Upper lobe of right lung (tissue), 1 donor: ENCODE measurements at regions not wholly inside any gene's neighbourhood (a gene's known extent, or its start where the extent isn't known, plus 50 kb on each side); places are given as distances from the start of the nearest gene placed in this dataset.

Source experiments
- ATAC-seq: fragments of 200-7000 bp; cut with Tn5 transposase; one replicate; pipeline ENCODE4 v1.9.1; 2020; ENCODE audit warnings: mild to moderate bottlenecking, moderate library complexity
- DNase-seq: peaks from one replicate; pipeline ENCODE4 v3.0.0-alpha.2; 2020
- H3K27ac ChIP-seq: fragments of 200-600 bp; one replicate; pipeline ENCODE4 v1.8.0; 2022
- H3K27me3 ChIP-seq: fragments of 200-600 bp; one replicate; pipeline ENCODE4 v1.8.0; 2022; ENCODE audit warnings: mild to moderate bottlenecking
- H3K36me3 ChIP-seq: fragments of 200-600 bp; one replicate; pipeline ENCODE4 v1.8.0; 2022
- H3K4me1 ChIP-seq: fragments of 200-600 bp; one replicate; pipeline ENCODE4 v1.8.0; 2022
- H3K4me3 ChIP-seq: fragments of 200-600 bp; one replicate; pipeline ENCODE4 v1.8.0; 2022; ENCODE audit warnings: mild to moderate bottlenecking
- H3K9me3 ChIP-seq: fragments of 200-600 bp; one replicate; pipeline ENCODE4 v1.8.0; 2022
- CTCF ChIP-seq: fragments of 200-600 bp; IDR thresholded peaks from one replicate; pipeline ENCODE4 v1.8.0; 2022; ENCODE audit warnings: antibody characterized with exemption
- intact Hi-C: fragments of 100-400 bp; cut with DNase I; formaldehyde crosslinking; loops from one replicate; pipeline ENCODE4 v1.11.0; 2022
- donor health status: DM: no; HTN: yes; CAD: no; lungs with severe emphysema.

DNA sequence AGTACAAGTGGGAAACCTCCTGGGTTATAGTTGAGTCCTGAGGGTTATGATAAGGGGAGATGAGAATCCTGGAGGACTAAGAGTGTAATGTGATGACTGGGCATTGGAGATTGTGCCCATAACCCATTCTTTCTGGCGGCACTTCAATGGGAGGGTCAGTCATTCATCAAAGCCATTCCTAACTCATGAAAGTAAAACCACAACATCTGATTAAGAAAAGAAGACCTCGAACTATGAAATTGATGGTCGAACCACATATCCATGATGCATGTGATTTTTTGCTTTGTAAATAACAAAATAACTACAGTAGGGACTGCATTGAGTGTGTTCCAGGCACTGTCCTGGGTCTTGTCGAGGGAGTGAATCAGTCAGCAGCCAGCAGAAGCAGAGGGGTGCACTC lies 215.1 kb downstream of the SHQ1 start:
- H3K9me3 ChIP-seq = no peaks in the 10 kb centered on the region
- H3K4me1 ChIP-seq = no peaks in the 10 kb centered on the region
- no peaks in the 10 kb centered on the region for H3K27me3 ChIP-seq
- TF ChIP-seq CTCF = no peak
- intact Hi-C loops = no loop called here
- no peak overlapping the region for H3K4me3 ChIP-seq
- ATAC-seq = no peak
- DNase-seq = no peak
- H3K36me3 ChIP-seq = no peaks in the 10 kb centered on the region
- no peak overlapping the region for H3K27ac ChIP-seq

- Histone ChIP-seq H3K4me1 (no peaks in the 10 kb centered on the region), H3K4me3 (no peak overlapping the region), H3K9me3 (no peaks in the 10 kb centered on the region), H3K27ac (no peak overlapping the region), H3K27me3 (no peaks in the 10 kb centered on the region), H3K36me3 (no peaks in the 10 kb centered on the region)
- no peak for DNase-seq
- no peak for ATAC-seq
- TF ChIP-seq CTCF = no peak
- intact Hi-C loops = no loop called here
Observed at GRCh38 chr3:72632129-72632528, 216.1 kb downstream of the SHQ1 start.

DNA sequence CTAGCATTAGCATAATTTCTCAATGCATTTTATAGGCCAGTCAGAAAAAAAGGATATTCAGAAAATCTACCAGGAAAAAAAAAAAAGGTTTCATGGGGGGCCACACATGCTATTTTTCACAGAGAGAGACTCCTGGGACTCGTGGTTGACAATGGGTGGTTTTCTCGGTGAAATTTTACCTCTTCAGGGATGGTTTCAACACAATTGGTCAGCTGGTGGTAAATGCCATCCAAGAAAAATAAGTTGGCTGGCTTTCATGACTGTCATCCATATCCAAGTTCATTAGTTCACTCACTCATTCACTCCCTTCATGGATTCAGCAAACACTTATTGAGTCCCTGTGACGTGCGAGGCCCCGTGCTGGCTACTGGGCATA lies 217.3 kb downstream of the SHQ1 start:
- Histone ChIP-seq H3K36me3 (no peaks in the 10 kb centered on the region), H3K4me1 (no peaks in the 10 kb centered on the region), H3K27me3 (no peaks in the 10 kb centered on the region), H3K4me3 (no peak overlapping the region), H3K27ac (no peak overlapping the region), H3K9me3 (no peaks in the 10 kb centered on the region)
- ATAC-seq (no peak), DNase-seq (no peak)
- no peak for TF ChIP-seq CTCF
- intact Hi-C loops = no loop called here

DNA sequence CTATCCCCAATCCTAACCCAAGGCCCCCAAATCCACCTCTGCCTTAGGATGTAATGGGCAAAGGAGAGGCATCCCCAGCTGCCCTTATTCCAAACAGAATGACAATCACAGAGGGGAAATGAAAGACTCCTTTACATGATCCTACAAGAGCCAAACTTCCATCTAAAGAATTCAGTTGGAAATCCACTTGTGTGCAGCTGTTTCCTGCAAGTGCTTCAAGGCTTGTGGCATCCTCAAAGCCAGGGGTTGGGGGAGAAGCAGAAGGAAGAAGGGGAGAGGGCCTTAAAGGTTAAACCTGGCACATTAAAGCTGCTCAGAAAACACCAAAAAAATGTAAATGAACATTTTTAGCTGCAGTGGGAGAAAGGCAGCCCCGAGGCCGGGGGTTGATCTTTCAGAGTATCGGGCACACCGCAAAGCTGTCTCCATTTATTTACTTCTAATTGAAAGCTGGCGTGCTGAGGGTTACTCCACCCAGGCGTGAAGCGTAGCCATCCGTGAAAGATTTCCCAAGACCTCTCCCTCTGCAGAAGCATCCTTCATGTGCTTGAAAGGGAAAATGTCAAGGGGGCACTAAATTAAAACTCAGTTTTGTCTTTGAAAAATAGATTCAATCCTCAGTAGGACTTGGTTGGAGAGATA lies 217.8 kb downstream of the SHQ1 start:
- no peak overlapping the region for H3K27ac ChIP-seq
- ATAC-seq (no peak), DNase-seq (no peak)
- no peaks in the 10 kb centered on the region for H3K27me3 ChIP-seq
- H3K9me3 ChIP-seq = no peaks in the 10 kb centered on the region
- no peaks in the 10 kb centered on the region for H3K36me3 ChIP-seq
- H3K4me3 ChIP-seq = no peak overlapping the region
- intact Hi-C loops = no loop called here
- no peak for TF ChIP-seq CTCF
- no peaks in the 10 kb centered on the region for H3K4me1 ChIP-seq

- no peak overlapping the region for H3K27ac ChIP-seq
- H3K4me1 ChIP-seq = no peaks in the 10 kb centered on the region
- no peaks in the 10 kb centered on the region for H3K27me3 ChIP-seq
- H3K4me3 ChIP-seq = no peak overlapping the region
- intact Hi-C loops = no loop called here
- no peak for DNase-seq
- H3K9me3 ChIP-seq = no peaks in the 10 kb centered on the region
- H3K36me3 ChIP-seq = no peaks in the 10 kb centered on the region
- peak; percentile 66 for ATAC-seq
- no peak for TF ChIP-seq CTCF
Observed at GRCh38 chr3:72629191-72629631, 219.0 kb downstream of the SHQ1 start.

- ATAC-seq (peak; percentile 35), DNase-seq (no peak)
Observed at GRCh38 chr3:72628065-72628464, 220.2 kb downstream of the SHQ1 start.

More at GRCh38 chr3:72628065-72628464, 220.2 kb downstream of the SHQ1 start:
- no peak for TF ChIP-seq CTCF
- Histone ChIP-seq H3K4me3 (no peak overlapping the region), H3K36me3 (no peaks in the 10 kb centered on the region), H3K27me3 (no peaks in the 10 kb centered on the region), H3K4me1 (no peaks in the 10 kb centered on the region), H3K9me3 (no peaks in the 10 kb centered on the region), H3K27ac (no peak overlapping the region)
- intact Hi-C loops = no loop called here
